ENCODE measurements at regions not wholly inside any gene's neighbourhood (a gene's known extent, or its start where the extent isn't known, plus 50 kb on each side); places are given as distances from the start of the nearest gene placed in this dataset.

DNA sequence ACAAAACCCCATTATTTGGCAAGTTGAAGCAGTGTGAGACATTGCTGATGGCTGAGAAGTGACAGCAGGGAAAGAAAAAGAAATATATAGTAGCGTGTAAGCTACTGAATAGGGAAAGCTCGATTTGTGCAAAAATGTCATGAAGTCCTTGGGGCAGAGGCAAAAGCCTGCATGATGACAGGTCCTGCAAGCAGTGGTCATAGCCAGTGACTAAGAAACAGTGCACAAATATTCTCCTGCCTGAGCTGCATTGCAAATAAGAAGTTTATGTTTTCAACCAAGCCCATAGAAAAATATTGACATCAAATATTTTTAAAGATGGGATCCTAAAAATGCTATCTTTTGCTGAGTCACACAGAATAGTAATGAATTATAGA lies 270.0 kb downstream of the SLITRK6 start:
- Histone ChIP-seq H3K27me3 (ENCODE audit: insufficient read depth, low read length, poor library complexity, severe bottlenecking) (no peaks in the 10 kb centered on the region), H3K4me2 (ENCODE audit: low read depth, low read length, poor library complexity, severe bottlenecking) (peak overlapping the region; percentile 46), H3K4me3 (ENCODE audit: low read length, poor library complexity, severe bottlenecking) (no peak overlapping the region), H3K9ac (ENCODE audit: low read depth, low read length, poor library complexity, severe bottlenecking) (no peak overlapping the region), H4K20me1 (ENCODE audit: insufficient read depth, low read length, poor library complexity, severe bottlenecking) (no peaks in the 10 kb centered on the region), H3K79me2 (ENCODE audit: insufficient read depth, low read length) (no peaks in the 10 kb centered on the region), H3K4me1 (ENCODE audit: insufficient read depth, low read length, poor library complexity, severe bottlenecking) (peaks cover 21% of the 10 kb centered on the region), H3K36me3 (ENCODE audit: insufficient read depth, low read length) (no peaks in the 10 kb centered on the region), H3F3A (ENCODE audit: low read depth) (no peaks in the 10 kb centered on the region), H3K9me2 (replicated peaks; ENCODE audit: low read depth, low read length) (no peaks in the 10 kb centered on the region), H2AFZ (ENCODE audit: low read length) (peak overlapping the region; percentile 44; the same call in 1 of the 2 replicates), H3K9me3 (ENCODE audit: insufficient read depth, low read depth, low read length) (no peaks in the 10 kb centered on the region)
- TF ChIP-seq, protein P1, sequence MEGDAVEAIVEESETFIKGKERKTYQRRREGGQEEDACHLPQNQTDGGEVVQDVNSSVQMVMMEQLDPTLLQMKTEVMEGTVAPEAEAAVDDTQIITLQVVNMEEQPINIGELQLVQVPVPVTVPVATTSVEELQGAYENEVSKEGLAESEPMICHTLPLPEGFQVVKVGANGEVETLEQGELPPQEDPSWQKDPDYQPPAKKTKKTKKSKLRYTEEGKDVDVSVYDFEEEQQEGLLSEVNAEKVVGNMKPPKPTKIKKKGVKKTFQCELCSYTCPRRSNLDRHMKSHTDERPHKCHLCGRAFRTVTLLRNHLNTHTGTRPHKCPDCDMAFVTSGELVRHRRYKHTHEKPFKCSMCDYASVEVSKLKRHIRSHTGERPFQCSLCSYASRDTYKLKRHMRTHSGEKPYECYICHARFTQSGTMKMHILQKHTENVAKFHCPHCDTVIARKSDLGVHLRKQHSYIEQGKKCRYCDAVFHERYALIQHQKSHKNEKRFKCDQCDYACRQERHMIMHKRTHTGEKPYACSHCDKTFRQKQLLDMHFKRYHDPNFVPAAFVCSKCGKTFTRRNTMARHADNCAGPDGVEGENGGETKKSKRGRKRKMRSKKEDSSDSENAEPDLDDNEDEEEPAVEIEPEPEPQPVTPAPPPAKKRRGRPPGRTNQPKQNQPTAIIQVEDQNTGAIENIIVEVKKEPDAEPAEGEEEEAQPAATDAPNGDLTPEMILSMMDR (conservative IDR thresholded peaks at IDR 0.05; ENCODE audit: low read length): no peak
- no peak for TF ChIP-seq EZH2phosphoT487 (IDR thresholded peaks at IDR 0.05; ENCODE audit: borderline replicate concordance)

DNA sequence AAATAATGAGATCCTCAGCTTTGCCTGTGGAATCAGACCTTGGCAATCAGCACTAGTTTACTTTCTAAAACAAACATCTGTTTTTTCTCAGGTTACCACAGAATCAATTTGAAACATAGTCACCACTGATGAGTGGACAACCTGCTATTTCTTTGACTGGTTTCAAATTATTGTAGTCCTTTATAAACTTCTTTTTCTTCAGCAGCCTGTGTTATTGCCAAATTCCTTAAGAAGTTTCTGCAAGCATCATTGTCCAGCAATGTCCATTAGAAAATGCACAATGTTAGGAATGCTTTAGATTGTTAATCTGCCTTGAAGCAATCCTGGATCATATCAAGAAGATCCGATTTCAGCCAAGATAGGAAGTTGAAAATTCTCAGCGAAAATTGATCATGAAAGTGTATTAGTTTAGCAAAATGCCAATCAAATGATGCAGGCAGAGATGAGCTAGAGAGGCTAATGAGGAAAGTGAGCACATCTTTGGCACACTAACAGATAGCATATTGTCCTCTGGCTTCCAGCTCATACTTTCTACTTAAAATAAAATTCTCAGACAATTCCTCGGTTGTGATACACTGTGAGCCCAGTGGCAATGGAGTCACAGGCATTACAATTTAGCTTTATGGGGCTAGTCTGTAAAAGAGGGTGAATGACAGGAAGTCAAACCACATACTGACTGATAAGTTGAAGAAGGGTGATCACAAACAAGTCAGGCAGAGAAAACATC lies 270.6 kb downstream of the SLITRK6 start:
- H3K4me2 ChIP-seq (ENCODE audit: low read depth, low read length, poor library complexity, severe bottlenecking): peak overlapping the region; percentile 46
- H2AFZ ChIP-seq (ENCODE audit: low read length): peak overlapping the region; percentile 44; the same call in 1 of the 2 replicates
- no peak overlapping the region for H3K4me3 ChIP-seq (ENCODE audit: low read length, poor library complexity, severe bottlenecking)
- H3K79me2 ChIP-seq (ENCODE audit: insufficient read depth, low read length): no peaks in the 10 kb centered on the region
- H3K9me2 ChIP-seq (replicated peaks; ENCODE audit: low read depth, low read length): no peaks in the 10 kb centered on the region
- H3K27me3 ChIP-seq (ENCODE audit: insufficient read depth, low read length, poor library complexity, severe bottlenecking): no peaks in the 10 kb centered on the region
- peaks cover 21% of the 10 kb centered on the region for H3K4me1 ChIP-seq (ENCODE audit: insufficient read depth, low read length, poor library complexity, severe bottlenecking)
- no peaks in the 10 kb centered on the region for H4K20me1 ChIP-seq (ENCODE audit: insufficient read depth, low read length, poor library complexity, severe bottlenecking)
- H3K36me3 ChIP-seq (ENCODE audit: insufficient read depth, low read length): no peaks in the 10 kb centered on the region
- TF ChIP-seq EZH2phosphoT487 (IDR thresholded peaks at IDR 0.05; ENCODE audit: borderline replicate concordance): no peak
- H3K9ac ChIP-seq (ENCODE audit: low read depth, low read length, poor library complexity, severe bottlenecking): no peak overlapping the region
- no peaks in the 10 kb centered on the region for H3K9me3 ChIP-seq (ENCODE audit: insufficient read depth, low read depth, low read length)
- no peaks in the 10 kb centered on the region for H3F3A ChIP-seq (ENCODE audit: low read depth)

DNA sequence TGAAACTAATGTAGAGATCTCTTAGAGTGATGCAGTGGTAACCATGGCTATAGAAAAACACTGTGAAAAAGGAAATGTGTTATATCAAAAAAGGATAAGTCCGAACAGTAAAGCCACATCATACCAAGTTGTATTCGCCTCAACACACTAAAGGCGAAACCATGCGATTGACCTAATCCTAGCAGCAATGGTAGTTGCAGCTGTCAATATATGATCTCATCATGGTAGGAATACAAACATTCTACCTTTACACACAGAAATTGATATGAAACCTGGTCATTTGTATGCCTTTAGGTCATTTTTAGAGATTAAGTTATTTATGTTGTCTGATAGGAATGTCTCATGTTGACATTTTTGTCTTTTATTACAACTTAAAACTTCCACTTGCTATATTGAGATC lies 271.9 kb downstream of the SLITRK6 start:
- no peaks in the 10 kb centered on the region for H3K9me3 ChIP-seq (ENCODE audit: insufficient read depth, low read depth, low read length)
- H3K4me1 ChIP-seq (ENCODE audit: insufficient read depth, low read length, poor library complexity, severe bottlenecking): peaks cover 26% of the 10 kb centered on the region
- no peaks in the 10 kb centered on the region for H3K9me2 ChIP-seq (replicated peaks; ENCODE audit: low read depth, low read length)
- no peaks in the 10 kb centered on the region for H3K36me3 ChIP-seq (ENCODE audit: insufficient read depth, low read length)
- no peaks in the 10 kb centered on the region for H4K20me1 ChIP-seq (ENCODE audit: insufficient read depth, low read length, poor library complexity, severe bottlenecking)
- no peak overlapping the region for H3K9ac ChIP-seq (ENCODE audit: low read depth, low read length, poor library complexity, severe bottlenecking)
- no peaks in the 10 kb centered on the region for H3F3A ChIP-seq (ENCODE audit: low read depth)
- no peak overlapping the region for H3K4me2 ChIP-seq (ENCODE audit: low read depth, low read length, poor library complexity, severe bottlenecking)
- H3K4me3 ChIP-seq (ENCODE audit: low read length, poor library complexity, severe bottlenecking): no peak overlapping the region
- H3K79me2 ChIP-seq (ENCODE audit: insufficient read depth, low read length): no peaks in the 10 kb centered on the region
- TF ChIP-seq, protein P1 (conservative IDR thresholded peaks at IDR 0.05; ENCODE audit: low read length): no peak
- TF ChIP-seq EZH2phosphoT487 (IDR thresholded peaks at IDR 0.05; ENCODE audit: borderline replicate concordance): no peak
- no peaks in the 10 kb centered on the region for H3K27me3 ChIP-seq (ENCODE audit: insufficient read depth, low read length, poor library complexity, severe bottlenecking)
- peak overlapping the region; percentile 20; the same call in 1 of the 2 replicates for H2AFZ ChIP-seq (ENCODE audit: low read length)

DNA sequence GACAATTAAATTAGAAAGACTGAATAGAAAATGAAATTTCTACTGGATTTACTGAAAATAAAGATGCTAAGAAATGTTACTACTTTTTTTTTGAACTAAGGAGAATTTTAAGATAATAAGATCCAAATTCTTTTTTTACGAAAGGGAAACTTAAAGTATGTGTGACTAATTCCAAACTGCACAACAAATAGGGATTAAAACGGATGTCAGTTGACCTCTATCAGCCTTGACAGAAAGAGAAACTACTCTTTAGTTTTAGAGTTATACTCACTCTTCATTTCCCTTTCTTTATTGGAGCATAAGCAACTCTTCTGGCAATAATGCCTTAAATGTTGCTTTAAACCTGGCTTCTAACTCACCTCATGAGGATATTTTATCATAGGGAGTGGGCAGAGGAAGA lies 273.8 kb downstream of the SLITRK6 start:
- Histone ChIP-seq H3F3A (ENCODE audit: low read depth) (no peaks in the 10 kb centered on the region), H2AFZ (ENCODE audit: low read length) (peak overlapping the region; percentile 38; the same call in 1 of the 2 replicates), H3K9me2 (replicated peaks; ENCODE audit: low read depth, low read length) (no peaks in the 10 kb centered on the region), H3K27me3 (ENCODE audit: insufficient read depth, low read length, poor library complexity, severe bottlenecking) (no peaks in the 10 kb centered on the region), H4K20me1 (ENCODE audit: insufficient read depth, low read length, poor library complexity, severe bottlenecking) (no peaks in the 10 kb centered on the region), H3K4me1 (ENCODE audit: insufficient read depth, low read length, poor library complexity, severe bottlenecking) (peaks cover 26% of the 10 kb centered on the region), H3K79me2 (ENCODE audit: insufficient read depth, low read length) (no peaks in the 10 kb centered on the region), H3K9me3 (ENCODE audit: insufficient read depth, low read depth, low read length) (no peaks in the 10 kb centered on the region), H3K4me3 (ENCODE audit: low read length, poor library complexity, severe bottlenecking) (no peak overlapping the region), H3K36me3 (ENCODE audit: insufficient read depth, low read length) (no peaks in the 10 kb centered on the region), H3K4me2 (ENCODE audit: low read depth, low read length, poor library complexity, severe bottlenecking) (no peak overlapping the region), H3K9ac (ENCODE audit: low read depth, low read length, poor library complexity, severe bottlenecking) (no peak overlapping the region)
- no peak for TF ChIP-seq EZH2phosphoT487 (IDR thresholded peaks at IDR 0.05; ENCODE audit: borderline replicate concordance)
- TF ChIP-seq, protein P1 (conservative IDR thresholded peaks at IDR 0.05; ENCODE audit: low read length): no peak
